Suppressor macrophage treated with lipopolysaccharide for 4 hours (primary cell): ENCODE measurements at regions not wholly inside any gene's neighbourhood (a gene's known extent, or its start where the extent isn't known, plus 50 kb on each side); places are given as distances from the start of the nearest gene placed in this dataset.
"Not testable (repeated sequence)": the region's sequence is repeated elsewhere in the genome, so short reads cannot be mapped to it uniquely, and the experiment has no call there.

Source experiments
- DNase-seq: peaks from one replicate; pipeline ENCODE4 v3.0.0-alpha.2; 2020

GRCh38 chr10:84005403-84005802 lies 133.9 kb upstream of the GHITM start:
- DNase-seq, result no peak

- no peak for DNase-seq
Observed at GRCh38 chr10:84007482-84007881, 131.8 kb upstream of the GHITM start.

- DNase-seq, result peak; percentile 51
Observed at GRCh38 chr10:84008878-84009277, 130.4 kb upstream of the GHITM start.

- no peak for DNase-seq
Observed at GRCh38 chr10:84012431-84012830, 126.9 kb upstream of the GHITM start.

- DNase-seq, result no peak
Observed at GRCh38 chr10:84012831-84013458, 126.4 kb upstream of the GHITM start.

- no peak for DNase-seq
Observed at GRCh38 chr10:84015877-84016595, 123.3 kb upstream of the GHITM start.

GRCh38 chr10:84018826-84019225 lies 120.5 kb upstream of the GHITM start:
- DNase-seq, result no peak

GRCh38 chr10:84019854-84020458 lies 119.4 kb upstream of the GHITM start:
- not testable (repeated sequence) for DNase-seq

- DNase-seq, result peak; percentile 32
Observed at GRCh38 chr10:84026821-84027257, 112.5 kb upstream of the GHITM start.

- no peak for DNase-seq
Observed at GRCh38 chr10:84029840-84030239, 109.5 kb upstream of the GHITM start.

- DNase-seq, result no peak
Observed at GRCh38 chr10:84038035-84038434, 101.3 kb upstream of the GHITM start.

GRCh38 chr10:84039957-84040356 lies 99.4 kb upstream of the GHITM start:
- DNase-seq, result no peak

GRCh38 chr10:84047258-84048010 lies 91.9 kb upstream of the GHITM start:
- DNase-seq, result no peak

- no peak for DNase-seq
Observed at GRCh38 chr10:84049645-84050011, 89.7 kb upstream of the GHITM start.

- DNase-seq, result no peak
Observed at GRCh38 chr10:84053626-84054025, 85.7 kb upstream of the GHITM start.

- no peak for DNase-seq
Observed at GRCh38 chr10:84054743-84055142, 84.6 kb upstream of the GHITM start.

- DNase-seq, result no peak
Observed at GRCh38 chr10:84059526-84059925, 79.8 kb upstream of the GHITM start.

- no peak for DNase-seq
Observed at GRCh38 chr10:84063440-84063839, 75.9 kb upstream of the GHITM start.

GRCh38 chr10:84065804-84066601 lies 73.3 kb upstream of the GHITM start:
- no peak for DNase-seq

GRCh38 chr10:84074521-84074920 lies 64.8 kb upstream of the GHITM start:
- no peak for DNase-seq

- no peak for DNase-seq
Observed at GRCh38 chr10:84075226-84076046, 63.9 kb upstream of the GHITM start.

GRCh38 chr10:84076047-84076388 lies 63.3 kb upstream of the GHITM start:
- no peak for DNase-seq
